Liver (tissue), 8 donors: ENCODE measurements at regions not wholly inside any gene's neighbourhood (a gene's known extent, or its start where the extent isn't known, plus 50 kb on each side); places are given as distances from the start of the nearest gene placed in this dataset.

ENCODE experiments used
- DNase-seq: peaks from one replicate; pipeline ENCODE4 v3.0.0-alpha.2; 2017; ENCODE audit warnings: low spot score
- H3K27ac ChIP-seq, 2 donors: one replicate each; pipeline ENCODE4 v1.7.0; 2013; ENCODE audit warnings: inconsistent platforms in 2 of 2, low read length in 2 of 2, control low read depth in 1 of 2, low read depth in 1 of 2, mild to moderate bottlenecking in 1 of 2
- H3K27me3 ChIP-seq, 4 donors: one replicate each; pipeline versions ENCODE4 v1.6.1 to v1.7.0; 2013; ENCODE audit warnings: low read length in 3 of 4, inconsistent platforms in 1 of 4, mild to moderate bottlenecking in 1 of 4, moderate library complexity in 1 of 4; ENCODE audit not compliant: control insufficient read depth in 4 of 4, insufficient read depth in 4 of 4
- H3K36me3 ChIP-seq, 4 donors: one replicate each; pipeline versions ENCODE4 v1.6.1 to v1.7.0; 2013; ENCODE audit warnings: low read length in 3 of 4, mild to moderate bottlenecking in 3 of 4, low read depth in 1 of 4, moderate library complexity in 1 of 4; ENCODE audit not compliant: control insufficient read depth in 4 of 4, insufficient read depth in 3 of 4
- H3K4me1 ChIP-seq, 4 donors: one replicate each; pipeline versions ENCODE4 v1.6.1 to v1.7.0; 2013; ENCODE audit warnings: low read length in 3 of 4, mild to moderate bottlenecking in 3 of 4, moderate library complexity in 1 of 4; ENCODE audit not compliant: control insufficient read depth in 4 of 4, insufficient read depth in 4 of 4
- H3K4me3 ChIP-seq, 3 donors: one replicate each; pipeline versions ENCODE4 v1.6.1 to v1.7.0; 2013; ENCODE audit warnings: low read length in 3 of 3, control low read depth in 1 of 3, low read depth in 1 of 3, mild to moderate bottlenecking in 1 of 3
- H3K9ac ChIP-seq, 2 donors: one replicate each; pipeline ENCODE4 v1.7.0; 2013; ENCODE audit warnings: low read length in 2 of 2, mild to moderate bottlenecking in 2 of 2, moderate library complexity in 2 of 2, control low read depth in 1 of 2, low read depth in 1 of 2
- H3K9me3 ChIP-seq, 4 donors: one replicate each; pipeline versions ENCODE4 v1.6.1 to v1.7.0; 2013; ENCODE audit warnings: low read length in 3 of 4; ENCODE audit not compliant: control insufficient read depth in 4 of 4
- ATF3 ChIP-seq: IDR thresholded peaks from 2 replicates; pipeline ENCODE4 v1.6.1; 2016; ENCODE audit warnings: antibody characterized with exemption
- FOXA1 ChIP-seq: IDR thresholded peaks from 2 replicates; pipeline ENCODE4 v1.6.1; 2016; ENCODE audit warnings: antibody characterized with exemption
- FOXA2 ChIP-seq: IDR thresholded peaks from 2 replicates; pipeline ENCODE4 v1.6.1; 2016; ENCODE audit warnings: antibody characterized with exemption
- GABPA ChIP-seq, 2 donors: IDR thresholded peaks in 1 of 2; conservative IDR thresholded peaks in 1 of 2; 2 replicates each; pipeline ENCODE4 v1.6.1; 2016; ENCODE audit warnings: antibody characterized with exemption in 2 of 2, mild to moderate bottlenecking in 1 of 2, moderate library complexity in 1 of 2
- HNF4A ChIP-seq, 2 donors: conservative IDR thresholded peaks; 2 replicates each; pipeline ENCODE4 v1.6.1; 2016; ENCODE audit warnings: antibody characterized with exemption in 2 of 2, mild to moderate bottlenecking in 2 of 2
- HNF4G ChIP-seq: IDR thresholded peaks from 2 replicates; pipeline ENCODE4 v1.6.1; 2016; ENCODE audit warnings: antibody characterized with exemption
- JUND ChIP-seq, 2 donors: IDR thresholded peaks; 2 replicates each; pipeline ENCODE4 v1.6.1; 2016; ENCODE audit warnings: antibody characterized with exemption in 2 of 2
- NR2F2 ChIP-seq: IDR thresholded peaks from 2 replicates; pipeline ENCODE4 v1.6.1; 2016; ENCODE audit warnings: antibody characterized with exemption
- RAD21 ChIP-seq, 2 donors: IDR thresholded peaks; 2 replicates each; pipeline ENCODE4 v1.6.1; 2016; ENCODE audit warnings: antibody characterized with exemption in 2 of 2, mild to moderate bottlenecking in 2 of 2
- RXRA ChIP-seq, 2 donors: IDR thresholded peaks; 2 replicates each; pipeline ENCODE4 v1.6.1; 2017 to 2018; ENCODE audit warnings: antibody characterized with exemption in 2 of 2, mild to moderate bottlenecking in 1 of 2
- SP1 ChIP-seq: IDR thresholded peaks from 2 replicates; pipeline ENCODE4 v1.6.1; 2018; ENCODE audit warnings: antibody characterized with exemption, mild to moderate bottlenecking
- TAF1 ChIP-seq: conservative IDR thresholded peaks from 2 replicates; pipeline ENCODE4 v1.6.1; 2016; ENCODE audit warnings: antibody characterized with exemption, mild to moderate bottlenecking
- WGBS: extraction: QIAGEN DNeasy Blood & Tissue Kit; methylation state at CpG from one replicate; pipeline ENCODE4 v1.1.7; 2013; 5-methylcytosine and 5-hydroxymethylcytosine counted together
- TF ChIP-seq, protein P1 (sequence below): IDR thresholded peaks from 2 replicates; pipeline ENCODE4 v1.6.1; 2016; ENCODE audit warnings: antibody characterized with exemption
- TF ChIP-seq, protein P2 (sequence below): IDR thresholded peaks from 2 replicates; pipeline ENCODE4 v1.6.1; 2016; ENCODE audit warnings: antibody characterized with exemption, mild to moderate bottlenecking
- TF ChIP-seq, protein P3 (sequence below): fragments of 150-350 bp; IDR thresholded peaks from 2 replicates; pipeline ENCODE4 v1.5.1; 2017; ENCODE audit warnings: improper control_type of control experiment, low read depth, low read length; ENCODE audit not compliant: missing input control
- TF ChIP-seq, protein P4 (sequence below): IDR thresholded peaks from 2 replicates; pipeline ENCODE4 v1.6.1; 2016; ENCODE audit warnings: antibody characterized with exemption
- donor health status: healthy.
- donor health status: healthy.
- donor health status: healthy.
- donor health status: healthy.
- donor health status: healthy.

DNA sequence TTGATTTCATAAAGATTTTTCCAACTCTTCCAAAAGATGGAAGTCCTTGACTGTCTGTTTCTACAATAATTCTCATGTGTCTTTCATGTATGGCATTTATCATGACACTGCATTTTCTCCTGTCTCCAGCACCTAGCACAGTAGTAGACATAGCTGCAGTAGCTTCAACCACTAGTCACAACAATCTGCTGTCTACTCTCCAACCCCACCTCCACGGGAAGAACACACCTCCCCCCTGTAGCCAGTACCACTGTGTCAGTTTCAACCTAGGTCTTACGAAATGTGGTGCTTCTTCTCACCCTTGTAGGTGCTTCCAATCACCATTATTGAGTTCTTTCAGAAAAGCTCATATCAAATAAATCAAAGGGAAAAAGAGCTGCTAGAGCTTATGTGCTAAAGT, 425.1 kb upstream of the ADAMTS5 start (continued):
- TF ChIP-seq ATF3, result no peak
- no peak for TF ChIP-seq HNF4G
- TF ChIP-seq, protein P1, sequence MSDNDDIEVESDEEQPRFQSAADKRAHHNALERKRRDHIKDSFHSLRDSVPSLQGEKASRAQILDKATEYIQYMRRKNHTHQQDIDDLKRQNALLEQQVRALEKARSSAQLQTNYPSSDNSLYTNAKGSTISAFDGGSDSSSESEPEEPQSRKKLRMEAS, result no peak
- no peak for TF ChIP-seq RAD21 (IDR thresholded peaks at IDR 0.05)

- no peak overlapping the region for H3K9ac ChIP-seq
- no peak overlapping the region for H3K4me3 ChIP-seq
- TF ChIP-seq TAF1, result no peak
- no peak for TF ChIP-seq RXRA (IDR thresholded peaks at IDR 0.05)
- no peak for TF ChIP-seq SP1
- no peak for TF ChIP-seq ATF3
- no peak for TF ChIP-seq JUND (IDR thresholded peaks at IDR 0.05)
- TF ChIP-seq HNF4A (conservative IDR thresholded peaks at IDR 0.05), result no peak
- no peak for TF ChIP-seq FOXA1
- TF ChIP-seq, protein P2, sequence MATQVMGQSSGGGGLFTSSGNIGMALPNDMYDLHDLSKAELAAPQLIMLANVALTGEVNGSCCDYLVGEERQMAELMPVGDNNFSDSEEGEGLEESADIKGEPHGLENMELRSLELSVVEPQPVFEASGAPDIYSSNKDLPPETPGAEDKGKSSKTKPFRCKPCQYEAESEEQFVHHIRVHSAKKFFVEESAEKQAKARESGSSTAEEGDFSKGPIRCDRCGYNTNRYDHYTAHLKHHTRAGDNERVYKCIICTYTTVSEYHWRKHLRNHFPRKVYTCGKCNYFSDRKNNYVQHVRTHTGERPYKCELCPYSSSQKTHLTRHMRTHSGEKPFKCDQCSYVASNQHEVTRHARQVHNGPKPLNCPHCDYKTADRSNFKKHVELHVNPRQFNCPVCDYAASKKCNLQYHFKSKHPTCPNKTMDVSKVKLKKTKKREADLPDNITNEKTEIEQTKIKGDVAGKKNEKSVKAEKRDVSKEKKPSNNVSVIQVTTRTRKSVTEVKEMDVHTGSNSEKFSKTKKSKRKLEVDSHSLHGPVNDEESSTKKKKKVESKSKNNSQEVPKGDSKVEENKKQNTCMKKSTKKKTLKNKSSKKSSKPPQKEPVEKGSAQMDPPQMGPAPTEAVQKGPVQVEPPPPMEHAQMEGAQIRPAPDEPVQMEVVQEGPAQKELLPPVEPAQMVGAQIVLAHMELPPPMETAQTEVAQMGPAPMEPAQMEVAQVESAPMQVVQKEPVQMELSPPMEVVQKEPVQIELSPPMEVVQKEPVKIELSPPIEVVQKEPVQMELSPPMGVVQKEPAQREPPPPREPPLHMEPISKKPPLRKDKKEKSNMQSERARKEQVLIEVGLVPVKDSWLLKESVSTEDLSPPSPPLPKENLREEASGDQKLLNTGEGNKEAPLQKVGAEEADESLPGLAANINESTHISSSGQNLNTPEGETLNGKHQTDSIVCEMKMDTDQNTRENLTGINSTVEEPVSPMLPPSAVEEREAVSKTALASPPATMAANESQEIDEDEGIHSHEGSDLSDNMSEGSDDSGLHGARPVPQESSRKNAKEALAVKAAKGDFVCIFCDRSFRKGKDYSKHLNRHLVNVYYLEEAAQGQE, result no peak
- no peak for TF ChIP-seq RAD21 (IDR thresholded peaks at IDR 0.05)
- no peak for TF ChIP-seq GABPA (IDR thresholded peaks at IDR 0.05 in 1 of 2, conservative IDR thresholded peaks at IDR 0.05 in 1 of 2)
- TF ChIP-seq, protein P3, sequence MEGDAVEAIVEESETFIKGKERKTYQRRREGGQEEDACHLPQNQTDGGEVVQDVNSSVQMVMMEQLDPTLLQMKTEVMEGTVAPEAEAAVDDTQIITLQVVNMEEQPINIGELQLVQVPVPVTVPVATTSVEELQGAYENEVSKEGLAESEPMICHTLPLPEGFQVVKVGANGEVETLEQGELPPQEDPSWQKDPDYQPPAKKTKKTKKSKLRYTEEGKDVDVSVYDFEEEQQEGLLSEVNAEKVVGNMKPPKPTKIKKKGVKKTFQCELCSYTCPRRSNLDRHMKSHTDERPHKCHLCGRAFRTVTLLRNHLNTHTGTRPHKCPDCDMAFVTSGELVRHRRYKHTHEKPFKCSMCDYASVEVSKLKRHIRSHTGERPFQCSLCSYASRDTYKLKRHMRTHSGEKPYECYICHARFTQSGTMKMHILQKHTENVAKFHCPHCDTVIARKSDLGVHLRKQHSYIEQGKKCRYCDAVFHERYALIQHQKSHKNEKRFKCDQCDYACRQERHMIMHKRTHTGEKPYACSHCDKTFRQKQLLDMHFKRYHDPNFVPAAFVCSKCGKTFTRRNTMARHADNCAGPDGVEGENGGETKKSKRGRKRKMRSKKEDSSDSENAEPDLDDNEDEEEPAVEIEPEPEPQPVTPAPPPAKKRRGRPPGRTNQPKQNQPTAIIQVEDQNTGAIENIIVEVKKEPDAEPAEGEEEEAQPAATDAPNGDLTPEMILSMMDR, result no peak
- TF ChIP-seq NR2F2, result no peak
- no peak for TF ChIP-seq FOXA2
- no peak for TF ChIP-seq HNF4G
- TF ChIP-seq, protein P4, sequence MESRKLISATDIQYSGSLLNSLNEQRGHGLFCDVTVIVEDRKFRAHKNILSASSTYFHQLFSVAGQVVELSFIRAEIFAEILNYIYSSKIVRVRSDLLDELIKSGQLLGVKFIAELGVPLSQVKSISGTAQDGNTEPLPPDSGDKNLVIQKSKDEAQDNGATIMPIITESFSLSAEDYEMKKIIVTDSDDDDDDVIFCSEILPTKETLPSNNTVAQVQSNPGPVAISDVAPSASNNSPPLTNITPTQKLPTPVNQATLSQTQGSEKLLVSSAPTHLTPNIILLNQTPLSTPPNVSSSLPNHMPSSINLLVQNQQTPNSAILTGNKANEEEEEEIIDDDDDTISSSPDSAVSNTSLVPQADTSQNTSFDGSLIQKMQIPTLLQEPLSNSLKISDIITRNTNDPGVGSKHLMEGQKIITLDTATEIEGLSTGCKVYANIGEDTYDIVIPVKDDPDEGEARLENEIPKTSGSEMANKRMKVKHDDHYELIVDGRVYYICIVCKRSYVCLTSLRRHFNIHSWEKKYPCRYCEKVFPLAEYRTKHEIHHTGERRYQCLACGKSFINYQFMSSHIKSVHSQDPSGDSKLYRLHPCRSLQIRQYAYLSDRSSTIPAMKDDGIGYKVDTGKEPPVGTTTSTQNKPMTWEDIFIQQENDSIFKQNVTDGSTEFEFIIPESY, result no peak
- no peaks in the 10 kb centered on the region for H3K9me3 ChIP-seq
- no peaks in the 10 kb centered on the region for H3K4me1 ChIP-seq
- H3K27me3 ChIP-seq, result peaks cover 0 to 3% (median 0%) of the 10 kb centered on the region in 4 donors
- H3K27ac ChIP-seq, result no peak overlapping the region
- no peaks in the 10 kb centered on the region for H3K36me3 ChIP-seq
- 68% methylated on average over 2 of the region's 2 CpGs for WGBS
- DNase-seq, result no peak
Measured at GRCh38 chr21:27390384-27390783, 423.5 kb upstream of the ADAMTS5 start.
